Astrocyte (in vitro differentiated cells and primary cell): ENCODE measurements at regions not wholly inside any gene's neighbourhood (a gene's known extent, or its start where the extent isn't known, plus 50 kb on each side); places are given as distances from the start of the nearest gene placed in this dataset.
"Not testable (repeated sequence)": the region's sequence is repeated elsewhere in the genome, so short reads cannot be mapped to it uniquely, and the experiment has no call there.

Experiments
- CTCF ChIP-seq: IDR thresholded peaks from 2 replicates; pipeline ENCODE4 v1.5.1; 2011; ENCODE audit warnings: low read depth, mild to moderate bottlenecking, inconsistent platforms, low read length, moderate library complexity; ENCODE audit not compliant: insufficient read depth
- EZH2 ChIP-seq: IDR thresholded peaks from 2 replicates; pipeline ENCODE4 v1.6.1; 2012; ENCODE audit warnings: mild to moderate bottlenecking, low read length, inconsistent platforms; ENCODE audit not compliant: insufficient read depth

- not testable (repeated sequence) for TF ChIP-seq CTCF, EZH2
These were observed 181.8 kb downstream of the NPIPB11 start for GRCh38 chr16:29224675-29225074.
